ENCODE measurements at regions not wholly inside any gene's neighbourhood (a gene's known extent, or its start where the extent isn't known, plus 50 kb on each side); places are given as distances from the start of the nearest gene placed in this dataset.
"Not testable (repeated sequence)": the region's sequence is repeated elsewhere in the genome, so short reads cannot be mapped to it uniquely, and the experiment has no call there.

GRCh38 chr7:119633812-119634211, 639.2 kb upstream of the KCND2 start:
- TF ChIP-seq NBN (IDR thresholded peaks at IDR 0.05); SUPT20H (IDR thresholded peaks at IDR 0.05; ENCODE audit: borderline replicate concordance, control insufficient read depth, low read depth, low read length); CTCF (IDR thresholded peaks at IDR 0.05 in 2 of 3, conservative IDR thresholded peaks at IDR 0.05 in 1 of 3; ENCODE audit: control insufficient read depth in 2 of 3, extremely low read depth in 1 of 3, insufficient read depth in 1 of 3, low read depth in 3 of 3, low read length in 3 of 3); CREM (IDR thresholded peaks at IDR 0.05; ENCODE audit: low read depth); NR2C1 (IDR thresholded peaks at IDR 0.05); SRF (IDR thresholded peaks at IDR 0.05; ENCODE audit: low read depth in 2 of 2, low read length in 2 of 2): not testable (repeated sequence)
